GM12878 (cell line): ENCODE measurements at regions not wholly inside any gene's neighbourhood (a gene's known extent, or its start where the extent isn't known, plus 50 kb on each side); places are given as distances from the start of the nearest gene placed in this dataset.

Experiments
- CEBPB ChIP-seq, 2 experiments: fragments of 150-350 bp in 1 of 2; IDR thresholded peaks; 2 replicates each; pipeline ENCODE4 v1.6.1; 2012 to 2014; ENCODE audit warnings: low read depth in 2 of 2, low read length in 2 of 2, borderline replicate concordance in 1 of 2, inconsistent platforms in 1 of 2
- CHD1 ChIP-seq: IDR thresholded peaks from 2 replicates; pipeline ENCODE4 v1.6.1; 2012; ENCODE audit warnings: low read depth, low read length, improper control_type of control experiment
- EED ChIP-seq: sonication (generic); IDR thresholded peaks from 2 replicates; pipeline ENCODE4 v1.6.1; 2016; ENCODE audit warnings: antibody characterized with exemption, low read depth
- HDAC2 ChIP-seq: fragments of 200-600 bp; sonication (generic); IDR thresholded peaks from 2 replicates; pipeline ENCODE4 v1.6.1; 2017
- KDM1A ChIP-seq: fragments of 200-600 bp; sonication (generic); IDR thresholded peaks from 2 replicates; pipeline ENCODE4 v1.6.1; 2016; ENCODE audit warnings: borderline replicate concordance
- NFYB ChIP-seq: IDR thresholded peaks from 2 replicates; pipeline ENCODE4 v1.6.1; 2011; ENCODE audit warnings: low read depth, mild to moderate bottlenecking, low read length, improper control_type of control experiment, moderate library complexity; ENCODE audit not compliant: insufficient read depth
- PAX5 ChIP-seq: IDR thresholded peaks from 2 replicates; pipeline ENCODE4 v1.6.1; 2011; ENCODE audit warnings: low read depth, low read length, borderline replicate concordance
- SREBF1 ChIP-seq: IDR thresholded peaks from 2 replicates; pipeline ENCODE4 v1.6.1; 2012; ENCODE audit warnings: mild to moderate bottlenecking, low read length
- SRF ChIP-seq, 2 experiments: IDR thresholded peaks; 2 replicates each; pipeline ENCODE4 v1.6.1; 2011; ENCODE audit warnings: low read depth in 2 of 2, low read length in 2 of 2, mild to moderate bottlenecking in 1 of 2, moderate library complexity in 1 of 2
- STAT3 ChIP-seq: IDR thresholded peaks from 2 replicates; pipeline ENCODE4 v1.6.1; 2011; ENCODE audit warnings: low read depth, low read length, improper control_type of control experiment
- TAF1 ChIP-seq: IDR thresholded peaks from 2 replicates; pipeline ENCODE4 v1.6.1; 2011; ENCODE audit warnings: mild to moderate bottlenecking, low read depth, low read length, borderline replicate concordance
- ZNF384 ChIP-seq: IDR thresholded peaks from 2 replicates; pipeline ENCODE4 v1.6.1; 2012; ENCODE audit warnings: low read depth, mild to moderate bottlenecking, low read length, improper control_type of control experiment, borderline replicate concordance
- ZSCAN29 ChIP-seq: fragments of 450-650 bp; IDR thresholded peaks from 2 replicates; pipeline ENCODE4 v1.6.1; 2017; ENCODE audit warnings: mild to moderate bottlenecking, moderate library complexity
- TF ChIP-seq, protein P1 (sequence below): fragments of 450-650 bp; IDR thresholded peaks from 2 replicates; pipeline ENCODE4 v1.6.1; 2017; ENCODE audit warnings: mild to moderate bottlenecking, moderate library complexity
- TF ChIP-seq, protein P2 (sequence below): fragments of 450-650 bp; IDR thresholded peaks from 2 replicates; pipeline ENCODE4 v1.6.1; 2017; ENCODE audit warnings: mild to moderate bottlenecking, low read depth, inconsistent platforms; ENCODE audit not compliant: poor library complexity, severe bottlenecking
- TF ChIP-seq, protein P3 (sequence below): fragments of 450-650 bp; formaldehyde crosslinking; IDR thresholded peaks from 2 replicates; pipeline ENCODE4 v1.4.0; 2022; ENCODE audit warnings: mild to moderate bottlenecking, moderate library complexity
- TF ChIP-seq, protein P4 (sequence below): fragments of 450-650 bp; IDR thresholded peaks from 2 replicates; pipeline ENCODE4 v1.6.1; 2017; ENCODE audit warnings: mild to moderate bottlenecking, moderate library complexity

DNA sequence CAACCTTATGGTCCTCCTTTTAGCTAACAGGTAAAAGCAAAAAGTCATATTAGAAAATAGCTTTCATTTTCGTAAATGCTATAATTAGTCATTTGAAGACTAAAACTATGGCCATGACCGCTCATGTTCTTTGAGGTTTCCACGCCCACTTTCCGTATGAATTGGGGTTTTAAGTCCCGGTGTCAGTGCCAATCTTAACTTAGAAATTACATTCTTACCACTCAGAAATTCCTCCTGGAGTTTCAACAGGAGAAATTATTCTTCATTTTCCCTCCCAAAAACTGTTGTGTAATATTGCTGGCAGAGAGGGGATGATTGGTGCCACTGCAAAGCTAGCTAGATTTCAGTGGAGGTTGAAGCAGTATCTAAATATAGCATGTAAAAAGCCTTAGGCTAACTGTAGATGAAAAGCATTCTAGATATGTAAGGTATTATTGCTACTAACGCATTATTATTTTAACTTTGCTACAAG lies 71.0 kb upstream of the MDFIC2 start (continued):
- TF ChIP-seq, protein P1, sequence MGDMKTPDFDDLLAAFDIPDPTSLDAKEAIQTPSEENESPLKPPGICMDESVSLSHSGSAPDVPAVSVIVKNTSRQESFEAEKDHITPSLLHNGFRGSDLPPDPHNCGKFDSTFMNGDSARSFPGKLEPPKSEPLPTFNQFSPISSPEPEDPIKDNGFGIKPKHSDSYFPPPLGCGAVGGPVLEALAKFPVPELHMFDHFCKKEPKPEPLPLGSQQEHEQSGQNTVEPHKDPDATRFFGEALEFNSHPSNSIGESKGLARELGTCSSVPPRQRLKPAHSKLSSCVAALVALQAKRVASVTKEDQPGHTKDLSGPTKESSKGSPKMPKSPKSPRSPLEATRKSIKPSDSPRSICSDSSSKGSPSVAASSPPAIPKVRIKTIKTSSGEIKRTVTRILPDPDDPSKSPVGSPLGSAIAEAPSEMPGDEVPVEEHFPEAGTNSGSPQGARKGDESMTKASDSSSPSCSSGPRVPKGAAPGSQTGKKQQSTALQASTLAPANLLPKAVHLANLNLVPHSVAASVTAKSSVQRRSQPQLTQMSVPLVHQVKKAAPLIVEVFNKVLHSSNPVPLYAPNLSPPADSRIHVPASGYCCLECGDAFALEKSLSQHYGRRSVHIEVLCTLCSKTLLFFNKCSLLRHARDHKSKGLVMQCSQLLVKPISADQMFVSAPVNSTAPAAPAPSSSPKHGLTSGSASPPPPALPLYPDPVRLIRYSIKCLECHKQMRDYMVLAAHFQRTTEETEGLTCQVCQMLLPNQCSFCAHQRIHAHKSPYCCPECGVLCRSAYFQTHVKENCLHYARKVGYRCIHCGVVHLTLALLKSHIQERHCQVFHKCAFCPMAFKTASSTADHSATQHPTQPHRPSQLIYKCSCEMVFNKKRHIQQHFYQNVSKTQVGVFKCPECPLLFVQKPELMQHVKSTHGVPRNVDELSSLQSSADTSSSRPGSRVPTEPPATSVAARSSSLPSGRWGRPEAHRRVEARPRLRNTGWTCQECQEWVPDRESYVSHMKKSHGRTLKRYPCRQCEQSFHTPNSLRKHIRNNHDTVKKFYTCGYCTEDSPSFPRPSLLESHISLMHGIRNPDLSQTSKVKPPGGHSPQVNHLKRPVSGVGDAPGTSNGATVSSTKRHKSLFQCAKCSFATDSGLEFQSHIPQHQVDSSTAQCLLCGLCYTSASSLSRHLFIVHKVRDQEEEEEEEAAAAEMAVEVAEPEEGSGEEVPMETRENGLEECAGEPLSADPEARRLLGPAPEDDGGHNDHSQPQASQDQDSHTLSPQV = no peak
- TF ChIP-seq NFYB = no peak
- peak; percentile 64; the same call in 1 of the 2 replicates for TF ChIP-seq EED
- TF ChIP-seq KDM1A = no peak
- TF ChIP-seq, protein P2, sequence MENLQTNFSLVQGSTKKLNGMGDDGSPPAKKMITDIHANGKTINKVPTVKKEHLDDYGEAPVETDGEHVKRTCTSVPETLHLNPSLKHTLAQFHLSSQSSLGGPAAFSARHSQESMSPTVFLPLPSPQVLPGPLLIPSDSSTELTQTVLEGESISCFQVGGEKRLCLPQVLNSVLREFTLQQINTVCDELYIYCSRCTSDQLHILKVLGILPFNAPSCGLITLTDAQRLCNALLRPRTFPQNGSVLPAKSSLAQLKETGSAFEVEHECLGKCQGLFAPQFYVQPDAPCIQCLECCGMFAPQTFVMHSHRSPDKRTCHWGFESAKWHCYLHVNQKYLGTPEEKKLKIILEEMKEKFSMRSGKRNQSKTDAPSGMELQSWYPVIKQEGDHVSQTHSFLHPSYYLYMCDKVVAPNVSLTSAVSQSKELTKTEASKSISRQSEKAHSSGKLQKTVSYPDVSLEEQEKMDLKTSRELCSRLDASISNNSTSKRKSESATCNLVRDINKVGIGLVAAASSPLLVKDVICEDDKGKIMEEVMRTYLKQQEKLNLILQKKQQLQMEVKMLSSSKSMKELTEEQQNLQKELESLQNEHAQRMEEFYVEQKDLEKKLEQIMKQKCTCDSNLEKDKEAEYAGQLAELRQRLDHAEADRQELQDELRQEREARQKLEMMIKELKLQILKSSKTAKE = no peak
- no peak for TF ChIP-seq HDAC2
- TF ChIP-seq ZSCAN29 = no peak
- TF ChIP-seq SREBF1 = no peak
- TF ChIP-seq PAX5 = peak; percentile 86
- TF ChIP-seq CEBPB (IDR thresholded peaks at IDR 0.05; ENCODE audit: borderline replicate concordance in 1 of 2, low read depth in 2 of 2, low read length in 2 of 2) = 0 out of 4 replicates have a peak, but pooled peaks of 1 of the 2 experiments have one; percentile 71
- no peak for TF ChIP-seq ZNF384
- TF ChIP-seq CHD1 = no peak
- TF ChIP-seq STAT3 = no peak
- TF ChIP-seq, protein P3, sequence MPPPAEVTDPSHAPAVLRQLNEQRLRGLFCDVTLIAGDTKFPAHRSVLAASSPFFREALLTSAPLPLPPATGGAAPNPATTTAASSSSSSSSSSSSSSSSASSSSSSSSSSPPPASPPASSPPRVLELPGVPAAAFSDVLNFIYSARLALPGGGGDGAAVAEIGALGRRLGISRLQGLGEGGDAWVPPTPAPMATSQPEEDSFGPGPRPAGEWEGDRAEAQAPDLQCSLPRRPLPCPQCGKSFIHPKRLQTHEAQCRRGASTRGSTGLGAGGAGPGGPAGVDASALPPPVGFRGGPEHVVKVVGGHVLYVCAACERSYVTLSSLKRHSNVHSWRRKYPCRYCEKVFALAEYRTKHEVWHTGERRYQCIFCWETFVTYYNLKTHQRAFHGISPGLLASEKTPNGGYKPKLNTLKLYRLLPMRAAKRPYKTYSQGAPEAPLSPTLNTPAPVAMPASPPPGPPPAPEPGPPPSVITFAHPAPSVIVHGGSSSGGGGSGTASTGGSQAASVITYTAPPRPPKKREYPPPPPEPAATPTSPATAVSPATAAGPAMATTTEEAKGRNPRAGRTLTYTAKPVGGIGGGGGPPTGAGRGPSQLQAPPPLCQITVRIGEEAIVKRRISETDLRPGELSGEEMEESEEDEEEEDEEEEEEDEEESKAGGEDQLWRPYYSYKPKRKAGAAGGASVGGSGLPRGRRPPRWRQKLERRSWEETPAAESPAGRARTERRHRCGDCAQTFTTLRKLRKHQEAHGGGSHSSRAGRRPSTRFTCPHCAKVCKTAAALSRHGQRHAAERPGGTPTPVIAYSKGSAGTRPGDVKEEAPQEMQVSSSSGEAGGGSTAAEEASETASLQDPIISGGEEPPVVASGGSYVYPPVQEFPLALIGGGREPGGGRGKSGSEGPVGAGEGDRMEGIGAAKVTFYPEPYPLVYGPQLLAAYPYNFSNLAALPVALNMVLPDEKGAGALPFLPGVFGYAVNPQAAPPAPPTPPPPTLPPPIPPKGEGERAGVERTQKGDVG (CRISPR knock-in tag) = no peak
- TF ChIP-seq, protein P4, sequence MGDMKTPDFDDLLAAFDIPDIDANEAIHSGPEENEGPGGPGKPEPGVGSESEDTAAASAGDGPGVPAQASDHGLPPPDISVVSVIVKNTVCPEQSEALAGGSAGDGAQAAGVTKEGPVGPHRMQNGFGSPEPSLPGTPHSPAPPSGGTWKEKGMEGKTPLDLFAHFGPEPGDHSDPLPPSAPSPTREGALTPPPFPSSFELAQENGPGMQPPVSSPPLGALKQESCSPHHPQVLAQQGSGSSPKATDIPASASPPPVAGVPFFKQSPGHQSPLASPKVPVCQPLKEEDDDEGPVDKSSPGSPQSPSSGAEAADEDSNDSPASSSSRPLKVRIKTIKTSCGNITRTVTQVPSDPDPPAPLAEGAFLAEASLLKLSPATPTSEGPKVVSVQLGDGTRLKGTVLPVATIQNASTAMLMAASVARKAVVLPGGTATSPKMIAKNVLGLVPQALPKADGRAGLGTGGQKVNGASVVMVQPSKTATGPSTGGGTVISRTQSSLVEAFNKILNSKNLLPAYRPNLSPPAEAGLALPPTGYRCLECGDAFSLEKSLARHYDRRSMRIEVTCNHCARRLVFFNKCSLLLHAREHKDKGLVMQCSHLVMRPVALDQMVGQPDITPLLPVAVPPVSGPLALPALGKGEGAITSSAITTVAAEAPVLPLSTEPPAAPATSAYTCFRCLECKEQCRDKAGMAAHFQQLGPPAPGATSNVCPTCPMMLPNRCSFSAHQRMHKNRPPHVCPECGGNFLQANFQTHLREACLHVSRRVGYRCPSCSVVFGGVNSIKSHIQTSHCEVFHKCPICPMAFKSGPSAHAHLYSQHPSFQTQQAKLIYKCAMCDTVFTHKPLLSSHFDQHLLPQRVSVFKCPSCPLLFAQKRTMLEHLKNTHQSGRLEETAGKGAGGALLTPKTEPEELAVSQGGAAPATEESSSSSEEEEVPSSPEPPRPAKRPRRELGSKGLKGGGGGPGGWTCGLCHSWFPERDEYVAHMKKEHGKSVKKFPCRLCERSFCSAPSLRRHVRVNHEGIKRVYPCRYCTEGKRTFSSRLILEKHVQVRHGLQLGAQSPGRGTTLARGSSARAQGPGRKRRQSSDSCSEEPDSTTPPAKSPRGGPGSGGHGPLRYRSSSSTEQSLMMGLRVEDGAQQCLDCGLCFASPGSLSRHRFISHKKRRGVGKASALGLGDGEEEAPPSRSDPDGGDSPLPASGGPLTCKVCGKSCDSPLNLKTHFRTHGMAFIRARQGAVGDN = no peak
- no peak for TF ChIP-seq TAF1
- no peak for TF ChIP-seq SRF (IDR thresholded peaks at IDR 0.05; ENCODE audit: low read depth in 2 of 2, low read length in 2 of 2)
